ENCODE measurements at regions not wholly inside any gene's neighbourhood (a gene's known extent, or its start where the extent isn't known, plus 50 kb on each side); places are given as distances from the start of the nearest gene placed in this dataset.

DNA sequence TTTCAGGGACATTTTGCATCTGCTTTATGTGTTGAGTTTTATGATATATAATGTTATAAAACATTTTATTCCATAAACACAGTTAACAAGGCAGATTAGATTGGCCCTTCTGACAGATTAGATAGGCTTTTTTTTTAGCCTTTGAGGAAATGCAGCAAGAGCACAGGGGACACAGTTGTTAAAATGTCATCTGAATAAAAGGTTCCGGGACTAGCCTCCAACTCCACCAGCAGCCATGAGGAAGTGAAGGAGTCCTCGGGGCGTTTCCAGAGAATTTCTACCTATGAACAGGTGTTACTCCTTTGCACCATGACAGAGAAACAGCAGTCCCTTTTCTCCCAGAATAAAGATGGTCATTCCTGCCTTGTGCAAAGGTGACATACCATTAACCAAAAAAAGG is 167.8 kb upstream of the KBTBD8 start:
- no peak for TF ChIP-seq EZH2 (IDR thresholded peaks at IDR 0.05; ENCODE audit: borderline replicate concordance, low read length)
- TF ChIP-seq, protein P1, sequence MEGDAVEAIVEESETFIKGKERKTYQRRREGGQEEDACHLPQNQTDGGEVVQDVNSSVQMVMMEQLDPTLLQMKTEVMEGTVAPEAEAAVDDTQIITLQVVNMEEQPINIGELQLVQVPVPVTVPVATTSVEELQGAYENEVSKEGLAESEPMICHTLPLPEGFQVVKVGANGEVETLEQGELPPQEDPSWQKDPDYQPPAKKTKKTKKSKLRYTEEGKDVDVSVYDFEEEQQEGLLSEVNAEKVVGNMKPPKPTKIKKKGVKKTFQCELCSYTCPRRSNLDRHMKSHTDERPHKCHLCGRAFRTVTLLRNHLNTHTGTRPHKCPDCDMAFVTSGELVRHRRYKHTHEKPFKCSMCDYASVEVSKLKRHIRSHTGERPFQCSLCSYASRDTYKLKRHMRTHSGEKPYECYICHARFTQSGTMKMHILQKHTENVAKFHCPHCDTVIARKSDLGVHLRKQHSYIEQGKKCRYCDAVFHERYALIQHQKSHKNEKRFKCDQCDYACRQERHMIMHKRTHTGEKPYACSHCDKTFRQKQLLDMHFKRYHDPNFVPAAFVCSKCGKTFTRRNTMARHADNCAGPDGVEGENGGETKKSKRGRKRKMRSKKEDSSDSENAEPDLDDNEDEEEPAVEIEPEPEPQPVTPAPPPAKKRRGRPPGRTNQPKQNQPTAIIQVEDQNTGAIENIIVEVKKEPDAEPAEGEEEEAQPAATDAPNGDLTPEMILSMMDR (IDR thresholded peaks at IDR 0.05; ENCODE audit: low read length), result no peak
